T-helper 9 cell (primary cell): ENCODE measurements at regions not wholly inside any gene's neighbourhood (a gene's known extent, or its start where the extent isn't known, plus 50 kb on each side); places are given as distances from the start of the nearest gene placed in this dataset.
A peak's percentile ranks its signal among the peaks of the same experiment; 100 is the strongest.

Source experiments
- DNase-seq: peaks from one replicate; pipeline ENCODE4 v3.0.0-alpha.2; 2020

DNA sequence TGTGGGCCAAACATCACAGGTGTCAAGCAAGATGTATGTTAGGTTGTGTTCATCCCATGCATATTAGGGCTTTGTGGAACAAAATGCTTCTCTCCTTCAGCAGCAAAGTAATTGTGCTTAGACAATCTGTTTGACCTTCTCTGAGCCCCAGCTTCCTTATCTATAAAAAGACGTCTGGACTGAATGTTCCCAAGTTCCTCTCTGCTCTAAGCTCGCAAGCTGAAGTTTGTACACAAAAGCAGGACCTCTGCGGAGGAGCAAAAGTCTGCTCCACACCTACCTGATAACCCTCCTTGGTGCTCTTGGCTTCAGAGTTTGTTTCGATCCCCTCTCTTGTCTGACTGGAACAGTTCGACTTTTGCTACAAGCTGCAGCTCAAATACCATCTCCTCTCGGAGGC is 95.7 kb upstream of the UBL3 start:
- no peak for DNase-seq

DNA sequence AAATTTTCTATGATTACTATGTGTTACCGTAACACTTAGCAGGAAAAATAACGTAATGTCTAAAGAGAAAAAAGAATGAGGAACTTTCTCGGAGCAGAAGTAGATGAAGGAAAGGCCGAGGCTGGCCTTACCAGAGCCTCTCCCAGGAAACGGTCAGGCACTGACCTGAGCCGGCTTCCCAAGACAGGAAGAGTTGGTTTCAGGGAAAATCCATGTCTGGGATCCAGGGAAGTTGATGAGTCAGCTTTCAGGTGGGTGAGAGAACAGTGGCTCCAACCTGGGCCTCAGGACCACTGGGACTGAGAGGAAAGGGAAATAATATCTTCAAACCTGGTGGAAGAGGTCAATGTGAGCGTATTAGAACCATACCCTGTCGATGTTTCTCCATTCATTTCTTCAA is 93.3 kb upstream of the UBL3 start:
- no peak for DNase-seq

DNA sequence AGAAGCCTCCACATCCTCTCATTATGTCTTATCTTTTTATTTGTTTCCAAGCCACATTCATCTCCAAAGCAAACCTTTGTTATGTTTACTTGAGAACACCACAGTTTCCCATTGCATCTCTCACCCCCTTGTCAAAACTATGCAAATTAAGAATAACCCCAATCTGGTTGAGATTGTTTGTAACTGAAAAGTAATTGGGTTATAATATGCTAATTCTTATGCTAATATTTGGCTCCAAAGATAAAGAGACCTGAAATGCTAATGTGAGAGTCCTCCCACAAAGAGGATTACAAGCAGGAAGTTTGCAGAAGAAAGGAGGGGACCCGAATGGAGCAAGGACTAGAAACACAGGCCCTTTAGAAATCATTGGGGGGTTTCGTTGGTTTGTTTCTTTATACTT is 92.9 kb upstream of the UBL3 start:
- no peak for DNase-seq

DNA sequence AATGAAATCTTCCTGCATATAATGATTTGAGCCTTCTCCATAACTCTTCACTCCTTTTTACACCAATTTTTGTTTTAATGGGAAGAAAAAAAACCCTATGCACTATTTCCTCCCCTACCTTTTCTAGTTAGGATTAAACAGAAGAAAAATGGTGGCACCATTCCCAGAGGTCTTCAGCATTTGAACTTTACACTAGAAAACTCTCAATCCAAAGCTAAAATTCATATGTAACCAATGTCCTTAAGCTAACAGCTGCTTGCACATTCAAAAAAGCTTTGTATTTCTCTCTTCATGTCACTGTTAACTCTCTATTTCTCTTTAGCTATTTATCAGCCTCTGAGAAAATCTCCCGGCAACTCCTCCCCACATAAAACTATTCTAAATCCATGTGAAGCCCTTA is 90.3 kb upstream of the UBL3 start:
- DNase-seq, result no peak

DNA sequence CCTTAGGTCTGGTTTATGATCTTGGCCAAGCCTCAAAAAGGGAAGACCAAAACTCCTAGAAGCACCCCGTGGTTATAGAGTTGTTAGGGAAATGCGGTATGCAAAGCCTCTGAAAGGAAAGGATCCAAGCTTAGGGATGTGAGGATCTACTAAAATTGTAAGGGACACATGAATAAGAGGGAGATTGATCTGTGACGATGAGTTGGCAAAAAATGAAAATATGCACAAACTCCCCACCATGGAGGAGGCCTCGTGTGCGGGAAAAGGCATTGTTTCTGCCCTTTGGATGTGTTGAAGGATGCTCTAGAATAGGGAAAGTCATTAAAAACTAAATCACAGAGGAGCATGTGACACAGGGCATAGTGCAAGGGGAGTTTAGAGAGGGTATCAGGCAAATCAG is 88.7 kb upstream of the UBL3 start:
- no peak for DNase-seq

DNA sequence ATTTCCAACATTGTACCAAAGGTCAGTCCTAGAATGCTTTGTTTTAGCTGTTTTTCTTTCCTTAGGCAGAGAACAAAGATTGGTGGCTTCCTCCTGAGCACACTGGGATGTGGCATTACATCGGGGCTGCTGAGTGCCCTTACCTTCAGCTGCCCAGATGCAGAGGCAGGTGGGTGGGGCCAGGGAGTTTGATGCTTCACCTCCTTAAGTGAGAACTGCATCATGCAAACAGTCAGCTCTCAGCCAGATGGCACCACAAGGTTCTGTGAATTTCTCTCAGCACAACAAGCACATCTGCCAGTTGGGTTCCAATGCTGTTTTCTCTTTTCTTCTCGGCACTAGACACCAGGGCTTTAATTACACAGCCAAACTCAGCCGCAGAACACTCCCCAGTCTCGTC is 87.4 kb upstream of the UBL3 start:
- DNase-seq, result peak; percentile 11

DNA sequence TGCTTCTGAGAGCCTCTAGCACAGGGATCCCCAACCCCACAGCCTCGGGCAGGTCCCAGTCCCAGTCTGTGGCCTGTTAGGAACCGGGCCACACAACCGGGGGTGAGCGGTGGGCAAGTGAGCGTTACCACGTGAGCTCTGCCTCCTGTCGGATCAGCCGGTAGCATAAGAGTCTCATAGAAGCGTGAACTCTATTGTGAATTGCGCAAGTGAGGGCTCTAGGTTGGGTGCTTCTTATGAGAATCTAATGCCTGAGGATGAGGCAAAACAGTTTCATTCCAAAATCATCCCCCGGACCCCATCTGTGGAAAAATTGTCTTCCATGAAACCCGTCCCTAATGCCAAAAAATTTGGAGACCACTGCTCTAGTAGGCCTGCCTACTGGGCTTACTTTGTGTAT is 87.0 kb upstream of the UBL3 start:
- no peak for DNase-seq

DNA sequence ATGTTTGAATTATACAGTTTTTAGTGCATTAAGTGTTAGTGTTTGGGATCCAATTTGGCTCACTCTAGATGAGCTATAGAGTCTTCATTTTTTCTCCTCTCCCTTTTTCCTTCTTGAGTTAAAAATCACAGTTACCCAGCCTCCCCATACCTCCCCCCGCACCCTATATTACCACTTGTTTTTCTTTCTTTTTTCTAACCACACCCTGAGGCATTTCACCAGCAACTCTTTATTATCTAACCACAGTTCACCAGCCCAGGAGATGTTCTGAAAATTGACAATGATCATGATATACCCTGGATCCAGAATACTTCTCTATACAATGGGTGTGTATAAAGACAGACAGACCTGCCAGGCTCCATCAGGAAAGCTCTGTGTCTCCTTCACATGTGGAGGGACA is 86.5 kb upstream of the UBL3 start:
- no peak for DNase-seq

DNA sequence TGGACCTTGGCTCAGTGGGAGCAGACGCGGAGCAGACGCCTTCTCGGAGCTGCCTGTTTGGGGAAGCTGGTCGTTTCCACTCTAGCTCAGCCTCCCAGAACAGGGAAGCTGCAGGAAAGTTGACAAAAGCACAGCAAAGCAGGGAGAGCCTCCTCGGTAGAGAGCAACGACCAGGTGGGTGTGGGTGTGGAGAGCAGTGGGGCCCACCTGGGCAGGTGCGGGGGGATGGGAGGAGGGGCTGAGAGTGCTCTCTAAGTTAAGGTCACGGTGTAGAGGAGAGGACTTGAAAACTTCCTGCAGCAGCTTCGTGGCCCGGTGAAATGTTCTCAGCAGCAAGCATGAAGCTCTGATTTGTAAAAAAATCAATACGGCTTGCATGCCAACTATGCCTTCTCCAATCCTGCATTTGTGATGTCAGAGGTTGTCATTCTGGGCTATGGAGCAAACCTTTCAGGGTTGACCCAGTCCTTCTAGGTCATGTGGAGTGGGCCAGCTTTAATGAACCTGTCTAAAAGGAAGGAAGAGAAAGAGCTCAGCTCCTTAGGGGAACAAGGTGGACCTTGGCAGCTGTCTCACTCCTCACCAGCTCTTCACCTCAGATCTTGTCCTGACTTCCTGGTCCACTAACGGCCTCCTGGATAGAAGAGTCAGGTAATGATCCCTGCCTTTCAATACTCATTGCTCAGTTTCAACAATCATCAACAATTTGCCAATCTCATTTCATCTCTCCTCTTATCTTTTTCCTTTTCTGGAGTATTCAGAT is 85.8 kb upstream of the UBL3 start:
- no peak for DNase-seq

DNA sequence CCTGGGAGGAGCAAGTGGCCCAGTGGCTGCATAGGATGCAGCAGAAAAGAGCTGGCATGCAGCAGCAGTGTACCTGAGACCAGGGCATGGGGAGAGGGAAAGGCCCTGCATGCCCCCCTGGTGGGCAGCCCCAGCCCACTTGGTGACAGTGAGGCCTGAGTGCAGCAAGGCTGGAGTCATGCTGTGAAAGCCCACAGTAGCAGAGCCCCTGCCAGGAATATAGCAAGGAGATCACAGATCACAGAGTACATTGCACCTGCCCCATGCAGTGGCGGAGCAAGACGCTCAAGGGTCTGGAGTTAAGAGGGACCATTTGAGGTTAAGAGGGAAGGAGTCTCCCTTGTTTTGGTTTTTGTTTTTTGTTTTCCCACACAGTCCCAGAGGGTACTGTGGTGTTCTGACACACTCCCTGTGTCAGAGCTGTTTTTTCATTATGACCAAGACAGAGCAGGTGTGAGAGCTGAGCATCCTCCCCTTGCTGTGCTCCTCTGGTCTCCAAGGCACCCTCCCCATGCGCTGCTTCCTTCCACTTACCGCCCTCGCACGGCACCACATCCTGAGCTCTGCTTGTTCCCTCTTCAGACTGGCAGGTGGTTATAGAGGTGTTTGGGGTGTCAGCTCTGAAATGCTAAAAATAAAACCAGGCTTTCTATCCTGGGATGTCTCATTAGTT is 85.0 kb upstream of the UBL3 start:
- peak; percentile 57 for DNase-seq

DNA sequence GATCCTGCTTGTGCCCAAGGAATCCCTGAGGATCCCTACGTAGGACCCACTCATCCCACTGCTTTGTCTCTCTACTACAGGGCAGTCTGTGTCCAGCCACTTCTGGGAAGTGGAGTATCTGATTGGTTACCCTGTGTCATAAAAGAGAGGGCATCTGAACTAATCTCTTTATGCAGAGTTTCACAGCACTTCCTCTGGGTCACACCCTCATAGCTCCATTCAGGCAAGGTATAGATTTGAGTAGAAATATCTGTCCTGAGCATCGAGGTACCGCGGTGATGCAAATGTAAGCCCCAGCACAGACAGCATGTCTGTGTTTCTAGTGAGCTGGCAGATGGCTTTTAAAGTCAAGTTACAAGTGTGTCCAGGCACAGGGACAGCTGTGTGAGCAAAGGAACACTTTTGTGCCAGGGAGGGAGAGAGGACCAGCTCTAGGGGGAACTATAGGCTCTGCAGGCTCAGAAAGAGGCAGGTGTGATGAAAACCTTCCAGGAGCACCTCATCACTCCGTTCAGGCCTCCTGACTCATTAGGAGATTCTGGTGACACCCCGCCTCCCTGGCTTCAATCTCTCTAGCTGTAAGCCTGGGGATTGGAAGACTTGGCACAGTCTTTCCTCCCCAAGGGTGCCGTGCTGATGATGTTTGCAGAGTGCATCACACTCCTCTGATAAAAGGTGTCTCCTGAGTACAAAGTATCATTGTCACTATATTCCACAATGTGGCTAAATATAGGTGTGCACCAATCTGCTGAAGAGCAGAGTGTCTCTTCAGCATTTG is 84.3 kb upstream of the UBL3 start:
- no peak for DNase-seq

DNA sequence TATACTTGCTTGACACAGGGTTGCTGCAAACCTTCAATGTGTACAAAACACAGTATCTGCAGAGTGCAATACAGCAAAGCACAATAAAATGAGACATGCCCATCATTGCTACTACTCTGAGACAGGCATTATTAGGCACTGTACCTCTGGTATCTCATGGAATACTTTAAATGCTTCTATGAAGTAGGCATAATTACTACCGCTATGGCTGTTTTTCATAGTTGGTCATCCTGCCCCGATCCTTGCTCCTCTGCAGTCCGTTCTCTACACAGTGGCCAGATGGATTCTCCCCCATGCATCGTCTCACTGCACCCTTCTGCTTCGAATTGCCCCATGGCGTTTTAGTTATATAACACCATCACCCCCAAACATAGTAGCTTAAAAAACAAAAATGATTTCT is 83.0 kb upstream of the UBL3 start:
- DNase-seq, result no peak

DNA sequence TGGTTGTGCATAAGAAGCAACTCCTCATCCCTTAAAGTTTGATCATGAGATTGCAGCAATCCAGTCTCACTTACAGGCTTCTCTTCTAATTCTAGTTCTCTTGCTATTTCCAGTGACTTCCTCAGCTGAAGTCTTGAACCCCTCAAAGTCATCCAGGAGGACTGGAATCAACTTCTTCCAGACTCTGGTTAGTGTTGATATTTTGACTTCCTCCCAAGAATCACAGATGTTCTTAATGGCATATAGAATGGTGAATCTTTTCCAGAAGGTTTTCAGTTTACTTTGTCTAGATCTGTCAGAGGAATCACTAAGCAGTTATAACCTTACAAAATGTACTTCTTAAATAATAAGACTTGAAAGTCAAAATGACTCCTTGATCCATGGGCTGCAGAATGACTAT is 81.3 kb upstream of the UBL3 start:
- DNase-seq, result no peak

DNA sequence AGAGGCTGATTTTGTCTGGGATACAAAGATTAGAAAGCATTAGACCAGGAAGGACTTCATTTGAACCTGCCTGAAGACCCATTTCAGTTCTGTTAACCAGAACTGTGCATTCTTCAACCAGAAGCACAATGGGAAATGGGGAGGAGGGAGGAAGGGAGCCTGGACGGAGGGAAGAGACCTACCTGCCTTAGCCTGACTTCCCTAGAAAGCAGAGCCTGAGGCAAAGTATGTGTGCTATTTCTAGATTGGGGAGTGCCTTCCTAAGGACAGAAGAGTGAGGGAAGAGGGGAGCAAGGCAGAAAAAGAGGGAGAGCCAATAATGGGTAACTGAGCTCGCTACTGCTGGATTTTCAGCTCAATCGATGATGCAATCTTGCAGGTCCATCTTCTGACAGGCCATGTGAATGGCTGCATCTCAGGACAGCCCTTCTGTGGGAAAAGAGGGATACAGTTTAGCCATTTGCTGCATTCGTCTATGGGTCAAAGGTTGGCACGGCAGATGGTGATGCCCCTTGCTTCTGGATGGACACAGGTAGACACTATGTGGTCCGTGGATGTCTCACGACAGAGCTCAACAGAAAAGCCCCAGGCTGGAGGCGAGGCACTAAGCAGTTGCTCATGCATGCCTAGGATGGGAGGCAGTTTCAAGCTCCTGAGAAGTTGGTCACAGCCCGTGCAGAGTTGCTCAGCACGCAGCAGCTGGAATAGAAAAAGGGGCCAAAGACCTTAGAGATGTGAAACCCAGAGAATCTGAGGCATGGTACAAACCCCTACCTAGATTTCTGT is 78.8 kb upstream of the UBL3 start:
- no peak for DNase-seq

DNA sequence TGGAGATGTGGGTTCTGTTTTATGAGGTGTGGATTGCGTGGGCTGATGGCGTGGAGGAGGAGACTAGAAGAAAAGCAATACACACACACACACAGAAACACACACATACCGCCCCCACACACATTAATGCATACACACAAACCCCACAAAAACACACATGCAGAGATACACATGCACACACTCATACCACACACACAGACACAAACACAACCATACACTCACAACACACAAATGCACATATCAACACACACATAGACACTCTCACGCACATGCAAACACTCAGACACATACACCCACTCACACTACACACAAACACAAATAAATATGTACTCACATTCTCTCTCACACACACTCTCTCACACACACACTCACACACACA is 75.7 kb upstream of the UBL3 start:
- DNase-seq, result no peak

DNA sequence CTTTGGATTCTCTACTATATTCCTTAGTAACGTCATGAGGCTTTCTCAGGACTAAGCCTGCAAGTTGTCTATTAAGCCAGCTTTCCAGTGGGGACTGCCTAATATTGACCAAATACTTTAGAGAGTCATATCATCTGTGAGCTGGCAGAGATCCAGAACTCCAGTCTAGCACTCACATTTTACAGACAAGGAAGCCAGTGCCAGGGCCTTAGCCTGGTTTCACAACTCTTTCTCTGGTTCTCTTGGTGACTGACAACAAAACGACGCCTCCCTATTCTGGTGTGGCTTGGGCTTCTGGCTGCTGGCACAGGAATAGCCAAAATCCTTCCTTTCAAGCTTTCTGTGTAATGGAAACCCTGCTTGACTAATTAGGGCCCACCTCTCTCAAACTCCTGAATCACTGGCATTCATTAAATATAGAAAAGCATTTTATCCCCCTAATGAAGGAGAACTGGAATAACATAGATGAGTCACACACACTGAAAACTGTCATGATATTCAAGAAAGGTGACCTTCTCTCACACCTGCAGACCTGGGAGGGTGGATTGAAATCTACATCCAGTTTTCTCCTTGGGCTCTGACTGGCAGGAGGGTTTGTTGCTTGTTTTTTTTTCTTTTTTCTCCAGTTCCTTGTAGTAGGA is 75.2 kb upstream of the UBL3 start:
- no peak for DNase-seq

DNA sequence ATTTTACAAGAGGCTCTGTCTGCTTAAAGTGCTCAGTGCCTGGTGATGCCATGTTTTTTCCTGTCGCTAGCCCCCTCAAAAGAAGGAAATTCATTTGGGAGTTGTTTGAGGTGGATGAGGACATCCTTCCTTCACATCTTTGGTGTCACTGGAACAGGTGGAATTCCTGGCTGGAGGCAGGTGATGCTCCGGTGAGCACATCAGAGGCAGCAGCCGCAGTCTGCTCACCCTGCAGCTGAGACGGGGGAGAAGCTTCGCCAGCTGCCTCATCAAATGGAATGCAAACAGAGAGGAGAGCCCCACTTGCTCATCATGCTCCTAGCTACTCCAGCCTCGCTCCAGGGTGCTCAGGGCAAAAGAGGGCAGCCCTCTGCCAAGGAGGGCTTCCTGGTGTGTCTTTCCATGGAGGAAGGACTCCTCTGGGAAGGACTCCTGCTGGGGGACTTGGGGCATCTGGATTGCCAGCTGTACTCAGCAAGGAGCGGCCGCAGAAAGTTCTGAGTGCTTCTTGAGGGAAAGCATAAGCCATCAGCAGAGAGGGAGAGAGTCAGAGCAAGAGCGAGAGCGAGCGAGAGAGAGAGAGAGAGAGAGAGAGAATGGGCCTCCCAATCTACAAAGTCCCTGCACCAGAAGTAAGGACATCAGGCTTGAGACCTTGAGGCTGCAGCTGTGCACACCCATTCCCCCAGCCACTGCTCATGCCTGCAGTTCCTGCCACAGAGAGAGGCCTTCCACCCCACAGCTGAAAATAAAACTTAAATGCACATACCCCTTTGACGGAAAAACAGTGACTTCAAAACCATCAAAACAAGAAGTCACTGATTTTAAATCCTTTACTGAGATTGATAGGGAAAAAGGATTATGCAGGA is 74.3 kb upstream of the UBL3 start:
- DNase-seq, result no peak

DNA sequence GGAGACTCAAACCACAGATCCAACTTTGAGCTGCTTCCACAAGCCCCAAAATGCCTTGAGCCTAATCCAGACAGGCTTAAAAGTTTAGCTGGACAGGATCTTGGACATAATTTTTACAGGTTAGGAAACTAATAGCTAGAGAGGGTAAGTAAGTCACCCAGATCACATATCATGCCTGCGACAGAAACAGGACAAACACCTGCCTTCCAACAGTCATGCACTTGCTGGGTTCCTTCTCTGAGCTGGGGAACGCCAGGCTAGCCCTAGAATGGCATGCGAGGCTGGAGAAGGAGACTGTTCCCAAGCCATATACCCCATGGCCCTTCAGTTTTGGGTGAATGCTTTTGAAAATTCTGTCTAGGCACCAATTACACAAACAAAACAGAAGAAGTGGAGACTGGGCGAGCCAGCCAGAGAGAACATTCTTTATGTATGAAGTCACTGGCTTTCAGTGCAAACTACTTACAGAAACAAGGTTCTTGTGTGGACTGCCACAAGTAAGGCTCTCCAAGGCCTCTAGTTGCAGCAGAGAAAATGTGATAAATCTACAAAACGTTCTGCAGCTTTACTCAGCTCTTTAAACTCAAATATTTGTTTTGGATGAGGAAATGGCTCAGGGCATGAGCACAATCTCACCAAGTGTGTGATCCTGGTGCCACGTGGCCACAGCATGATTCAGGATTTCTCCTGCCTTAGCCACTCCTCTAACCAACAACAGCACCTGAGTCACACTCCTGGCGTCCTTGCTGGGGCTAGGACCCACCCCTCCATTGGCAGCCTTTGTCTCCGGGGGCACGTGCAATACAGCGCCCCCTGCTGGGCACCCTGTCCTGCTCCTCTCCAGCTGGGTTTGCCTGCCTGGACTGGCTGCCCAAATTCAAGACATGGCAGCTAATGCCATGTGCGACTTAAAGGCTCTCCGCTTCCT is 73.4 kb upstream of the UBL3 start:
- DNase-seq, result peak; percentile 32

DNA sequence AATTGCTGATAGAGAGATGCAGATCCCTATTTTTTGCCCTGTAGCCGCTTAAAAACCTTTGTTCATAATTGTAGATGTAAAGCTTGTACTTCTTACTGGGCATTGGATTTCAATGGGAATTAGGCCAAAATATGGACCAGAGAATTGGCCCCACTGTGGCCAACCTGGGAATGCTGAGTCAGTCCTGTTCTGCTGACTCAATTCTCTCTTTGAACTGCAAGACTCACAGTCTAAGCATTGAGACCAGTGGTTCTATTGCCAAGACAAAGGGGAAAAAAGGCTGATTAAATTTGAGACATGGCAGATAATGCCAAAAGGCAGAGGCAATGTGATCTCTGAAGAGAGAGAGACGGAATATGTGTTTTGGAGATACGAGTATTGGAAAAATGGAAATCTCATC is 72.5 kb upstream of the UBL3 start:
- DNase-seq, result no peak

DNA sequence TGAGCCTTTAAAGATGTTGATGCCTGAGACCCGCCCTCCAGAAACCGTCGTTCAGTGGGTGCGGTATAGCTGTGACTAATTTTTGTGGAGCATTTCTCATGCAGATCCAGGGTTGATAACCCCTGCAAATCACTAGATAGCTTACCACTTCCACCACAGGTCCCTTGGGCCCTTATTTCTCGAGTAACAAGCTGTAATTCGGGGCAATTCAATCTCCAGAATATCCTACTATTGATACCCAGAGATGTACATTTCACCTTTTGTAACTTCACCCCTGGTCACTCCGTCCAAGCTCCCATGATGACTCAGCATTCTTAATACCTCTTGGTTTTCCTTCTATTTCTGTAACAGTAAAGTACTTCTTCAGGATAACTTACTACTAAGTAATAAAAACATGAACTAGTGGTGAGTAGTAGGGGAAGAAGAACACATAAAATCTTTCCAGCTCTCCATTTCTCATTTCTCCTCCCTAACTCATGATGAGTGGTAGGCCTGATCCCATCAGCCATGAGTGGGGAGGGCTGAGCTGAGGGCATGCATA is 71.9 kb upstream of the UBL3 start:
- DNase-seq, result no peak
